Peyer's patch (tissue), 4 donors: ENCODE measurements at regions not wholly inside any gene's neighbourhood (a gene's known extent, or its start where the extent isn't known, plus 50 kb on each side); places are given as distances from the start of the nearest gene placed in this dataset.

Experiments used
- CTCF ChIP-seq, 6 experiments: fragments of 450-650 bp in 4 of 6; fragments of 200-600 bp in 2 of 6; sonication (generic) in 1 of 6; IDR thresholded peaks; one replicate each; pipeline ENCODE4 v1.5.1; 2017 to 2019; ENCODE audit warnings: antibody characterized with exemption in 6 of 6, mild to moderate bottlenecking in 3 of 6, moderate library complexity in 1 of 6
- POLR2A ChIP-seq, 2 donors: fragments of 450-650 bp; IDR thresholded peaks; one replicate each; pipeline ENCODE4 v1.5.1; 2017; ENCODE audit warnings: antibody characterized with exemption in 2 of 2, mild to moderate bottlenecking in 2 of 2, moderate library complexity in 2 of 2

- TF ChIP-seq CTCF (IDR thresholded peaks at IDR 0.05) = no peak
- TF ChIP-seq POLR2A (IDR thresholded peaks at IDR 0.05) = no peak
These were observed 105.1 kb upstream of the SCOC start for GRCh38 chr4:140268186-140268841.
